H9 (cell line): ENCODE measurements at regions not wholly inside any gene's neighbourhood (a gene's known extent, or its start where the extent isn't known, plus 50 kb on each side); places are given as distances from the start of the nearest gene placed in this dataset.

ENCODE experiments used
- DNase-seq: peaks from one replicate; pipeline ENCODE4 v3.0.0-alpha.2; 2017
- H2AFZ ChIP-seq: one replicate; pipeline ENCODE4 v1.6.1; 2013; ENCODE audit warnings: mild to moderate bottlenecking, low read length, control low read depth, moderate library complexity
- H2AK5ac ChIP-seq: 2 replicates; pipeline ENCODE4 v1.6.1; 2013; ENCODE audit warnings: low read length, control low read depth, mixed read lengths; ENCODE audit not compliant: insufficient read length
- H2BK120ac ChIP-seq: one replicate; pipeline ENCODE4 v1.6.1; 2013; ENCODE audit warnings: low read depth, mild to moderate bottlenecking, low read length, control low read depth, inconsistent platforms; ENCODE audit not compliant: poor library complexity, severe bottlenecking
- H2BK12ac ChIP-seq: 2 replicates; pipeline ENCODE4 v1.6.1; 2013; ENCODE audit warnings: low read length, control low read depth, mixed read lengths, low read depth; ENCODE audit not compliant: insufficient read length
- H2BK15ac ChIP-seq: 2 replicates; pipeline ENCODE4 v1.6.1; 2013; ENCODE audit warnings: low read depth, low read length, control low read depth
- H2BK20ac ChIP-seq: one replicate; pipeline ENCODE4 v1.6.1; 2013; ENCODE audit warnings: low read depth, mild to moderate bottlenecking, low read length, control low read depth, inconsistent platforms; ENCODE audit not compliant: poor library complexity, severe bottlenecking
- H2BK5ac ChIP-seq: 2 replicates; pipeline ENCODE4 v1.6.1; 2013; ENCODE audit warnings: low read length, control low read depth, mixed read lengths; ENCODE audit not compliant: insufficient read length
- H3K14ac ChIP-seq: 2 replicates; pipeline ENCODE4 v1.6.1; 2013; ENCODE audit warnings: low read length, control low read depth; ENCODE audit not compliant: insufficient read depth
- H3K18ac ChIP-seq: 2 replicates; pipeline ENCODE4 v1.6.1; 2013; ENCODE audit warnings: low read depth, mild to moderate bottlenecking, mixed read lengths, low read length, control low read depth; ENCODE audit not compliant: insufficient read length
- H3K23ac ChIP-seq: 2 replicates; pipeline ENCODE4 v1.6.1; 2013; ENCODE audit warnings: low read length, control low read depth, mixed read lengths, low read depth; ENCODE audit not compliant: insufficient read length
- H3K23me2 ChIP-seq: 2 replicates; pipeline ENCODE4 v1.6.1; 2013; ENCODE audit warnings: low read depth, mild to moderate bottlenecking, mixed read lengths, low read length, control low read depth; ENCODE audit not compliant: insufficient read length, poor library complexity, severe bottlenecking
- H3K27ac ChIP-seq: 2 replicates; pipeline ENCODE4 v1.5.1; 2013; ENCODE audit warnings: low read length, control low read depth, mixed read lengths, low read depth; ENCODE audit not compliant: insufficient read length
- H3K27me3 ChIP-seq: 2 replicates; pipeline ENCODE4 v1.6.1; 2013; ENCODE audit warnings: low read length, control low read depth, inconsistent platforms; ENCODE audit not compliant: insufficient read depth
- H3K4ac ChIP-seq: 2 replicates; pipeline ENCODE4 v1.6.1; 2013; ENCODE audit warnings: low read depth, mild to moderate bottlenecking, control low read depth, inconsistent platforms, low read length, moderate library complexity
- H3K4me1 ChIP-seq: 2 replicates; pipeline ENCODE4 v1.6.1; 2013; ENCODE audit warnings: low read length, control low read depth, inconsistent platforms; ENCODE audit not compliant: insufficient read depth
- H3K4me2 ChIP-seq: 2 replicates; pipeline ENCODE4 v1.6.1; 2013; ENCODE audit warnings: low read length, control low read depth, mixed read lengths; ENCODE audit not compliant: insufficient read length, insufficient read depth
- H3K56ac ChIP-seq: 2 replicates; pipeline ENCODE4 v1.6.1; 2013; ENCODE audit warnings: low read depth, mild to moderate bottlenecking, mixed read lengths, low read length, control low read depth; ENCODE audit not compliant: insufficient read length
- H3K79me1 ChIP-seq: 2 replicates; pipeline ENCODE4 v1.6.1; 2013; ENCODE audit warnings: low read depth, mild to moderate bottlenecking, moderate library complexity, low read length, control low read depth, inconsistent platforms; ENCODE audit not compliant: insufficient read depth, poor library complexity, severe bottlenecking
- H3K79me2 ChIP-seq: 2 replicates; pipeline ENCODE4 v1.6.1; 2013; ENCODE audit warnings: low read length, control low read depth, inconsistent platforms; ENCODE audit not compliant: insufficient read depth
- H3K9ac ChIP-seq: 2 replicates; pipeline ENCODE4 v1.6.1; 2013; ENCODE audit warnings: low read length, control low read depth, mixed read lengths; ENCODE audit not compliant: insufficient read length; ENCODE audit errors: extremely low read depth
- H3K9me3 ChIP-seq: one replicate; pipeline ENCODE4 v1.6.1; 2013; ENCODE audit warnings: low read depth, low read length, inconsistent platforms; ENCODE audit not compliant: control insufficient read depth
- H3T11ph ChIP-seq: one replicate; pipeline ENCODE4 v1.6.1; 2013; ENCODE audit warnings: mild to moderate bottlenecking, low read length, control low read depth, inconsistent platforms
- H4K20me1 ChIP-seq: one replicate; pipeline ENCODE4 v1.6.1; 2013; ENCODE audit not compliant: control insufficient read depth, insufficient read length, insufficient read depth
- H4K5ac ChIP-seq: 2 replicates; pipeline ENCODE4 v1.6.1; 2013; ENCODE audit warnings: low read depth, mild to moderate bottlenecking, mixed read lengths, low read length, control low read depth; ENCODE audit not compliant: insufficient read length
- H4K8ac ChIP-seq: replicated peaks from 2 replicates; pipeline ENCODE4 v1.6.1; 2013; ENCODE audit warnings: low read length, control low read depth, mixed read lengths, low read depth; ENCODE audit not compliant: insufficient read length
- H4K91ac ChIP-seq: 2 replicates; pipeline ENCODE4 v1.6.1; 2013; ENCODE audit warnings: low read depth, mild to moderate bottlenecking, moderate library complexity, mixed read lengths, low read length, control low read depth; ENCODE audit not compliant: insufficient read length
- H3K27ac Mint-ChIP-seq, 3 experiments: 2 replicates in 2 of 3; 3 replicates in 1 of 3; pipeline ENCODE4 v1.8.0; 2020 to 2021; ENCODE audit warnings: mixed read lengths in 3 of 3, mild to moderate bottlenecking in 1 of 3, moderate library complexity in 1 of 3
- H3K27me3 Mint-ChIP-seq: 2 replicates; pipeline ENCODE4 v1.8.0; 2021; ENCODE audit warnings: low read depth, mild to moderate bottlenecking, moderate library complexity, mixed read lengths
- H3K36me3 Mint-ChIP-seq, 3 experiments: 2 replicates in 2 of 3; 3 replicates in 1 of 3; pipeline ENCODE4 v1.8.0; 2020 to 2021; ENCODE audit warnings: low read depth in 3 of 3, mixed read lengths in 3 of 3; ENCODE audit not compliant: insufficient read depth in 1 of 3
- H3K4me1 Mint-ChIP-seq, 2 experiments: 2 replicates each; pipeline ENCODE4 v1.8.0; 2020; ENCODE audit warnings: mixed read lengths in 2 of 2
- H3K4me3 Mint-ChIP-seq, 2 experiments: 2 replicates in 1 of 2; 3 replicates in 1 of 2; pipeline ENCODE4 v1.8.0; 2020 to 2021; ENCODE audit warnings: mild to moderate bottlenecking in 2 of 2, mixed read lengths in 2 of 2, moderate library complexity in 1 of 2
- H3K9me3 Mint-ChIP-seq, 2 experiments: 2 replicates in 1 of 2; 3 replicates in 1 of 2; pipeline ENCODE4 v1.8.0; 2020; ENCODE audit warnings: mild to moderate bottlenecking in 2 of 2, mixed read lengths in 2 of 2, moderate library complexity in 1 of 2
- TF ChIP-seq, protein P1 (sequence below): fragments of 200-600 bp; sonication (generic); conservative IDR thresholded peaks from 3 replicates; pipeline ENCODE4 v1.8.0; 2021; ENCODE audit warnings: antibody characterized with exemption, mild to moderate bottlenecking

DNA sequence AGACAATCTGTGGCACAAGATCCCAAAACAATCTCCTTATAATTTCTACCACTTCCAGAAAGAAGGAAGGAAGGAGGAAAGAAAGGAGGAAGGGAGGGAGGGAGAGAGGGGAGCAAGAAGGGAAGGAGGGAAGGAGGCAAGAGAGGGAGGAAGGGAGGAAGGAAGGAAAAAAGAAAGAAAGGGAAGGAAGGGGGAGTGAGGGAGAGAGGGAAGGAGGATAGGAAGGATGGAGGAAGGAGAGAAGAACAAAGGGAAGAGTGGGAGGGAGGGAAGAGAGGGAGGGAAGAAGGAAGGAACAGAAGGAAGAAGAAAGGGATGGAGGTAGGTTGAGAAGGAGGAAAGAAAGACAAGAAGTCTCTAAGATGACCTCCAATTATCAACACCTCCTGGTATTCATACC, 185.5 kb upstream of the NFE2L3 start:
- Histone ChIP-seq H3K79me1 (no peaks in the 10 kb centered on the region), H3K9me3 (no peaks in the 10 kb centered on the region), H3K4me1 (no peaks in the 10 kb centered on the region; the same call in 1 of the 2 replicates), H3K9ac (no peak overlapping the region), H3K23me2 (no peaks in the 10 kb centered on the region), H4K20me1 (peaks cover 2% of the 10 kb centered on the region), H2AFZ (no peak overlapping the region), H4K91ac (no peak overlapping the region), H3K14ac (no peak overlapping the region), H2BK12ac (no peak overlapping the region), H2BK20ac (no peak overlapping the region), H2AK5ac (no peak overlapping the region), H3K56ac (no peak overlapping the region), H3K27ac (no peak overlapping the region), H3K79me2 (no peaks in the 10 kb centered on the region), H3K4me2 (no peak overlapping the region), H3K4ac (no peak overlapping the region), H3K27me3 (no peaks in the 10 kb centered on the region), H4K5ac (no peak overlapping the region), H3K18ac (no peak overlapping the region), H3T11ph (no peak overlapping the region), H2BK120ac (no peak overlapping the region), H4K8ac (no peak overlapping the region), H2BK5ac (no peak overlapping the region), H2BK15ac (no peak overlapping the region), H3K23ac (no peak overlapping the region)
- Mint-ChIP-seq H3K4me3 (no peak overlapping the region), H3K36me3 (no peaks in the 10 kb centered on the region), H3K27ac (no peak overlapping the region), H3K4me1 (peaks cover 6 to 9% of the 10 kb centered on the region in 2 experiments), H3K27me3 (peaks cover 6% of the 10 kb centered on the region), H3K9me3 (no peaks in the 10 kb centered on the region)
- no peak for DNase-seq
- TF ChIP-seq, protein P1, sequence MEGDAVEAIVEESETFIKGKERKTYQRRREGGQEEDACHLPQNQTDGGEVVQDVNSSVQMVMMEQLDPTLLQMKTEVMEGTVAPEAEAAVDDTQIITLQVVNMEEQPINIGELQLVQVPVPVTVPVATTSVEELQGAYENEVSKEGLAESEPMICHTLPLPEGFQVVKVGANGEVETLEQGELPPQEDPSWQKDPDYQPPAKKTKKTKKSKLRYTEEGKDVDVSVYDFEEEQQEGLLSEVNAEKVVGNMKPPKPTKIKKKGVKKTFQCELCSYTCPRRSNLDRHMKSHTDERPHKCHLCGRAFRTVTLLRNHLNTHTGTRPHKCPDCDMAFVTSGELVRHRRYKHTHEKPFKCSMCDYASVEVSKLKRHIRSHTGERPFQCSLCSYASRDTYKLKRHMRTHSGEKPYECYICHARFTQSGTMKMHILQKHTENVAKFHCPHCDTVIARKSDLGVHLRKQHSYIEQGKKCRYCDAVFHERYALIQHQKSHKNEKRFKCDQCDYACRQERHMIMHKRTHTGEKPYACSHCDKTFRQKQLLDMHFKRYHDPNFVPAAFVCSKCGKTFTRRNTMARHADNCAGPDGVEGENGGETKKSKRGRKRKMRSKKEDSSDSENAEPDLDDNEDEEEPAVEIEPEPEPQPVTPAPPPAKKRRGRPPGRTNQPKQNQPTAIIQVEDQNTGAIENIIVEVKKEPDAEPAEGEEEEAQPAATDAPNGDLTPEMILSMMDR = no peak
